ENCODE measurements at regions not wholly inside any gene's neighbourhood (a gene's known extent, or its start where the extent isn't known, plus 50 kb on each side); places are given as distances from the start of the nearest gene placed in this dataset.

GRCh38 chr16:80902306-80903110, 98.1 kb upstream of the CDYL2 start:
- Mint-ChIP-seq H3K9me3 (no peaks in the 10 kb centered on the region), H3K4me1 (no peaks in the 10 kb centered on the region), H3K27me3 (ENCODE audit: low read depth) (no peaks in the 10 kb centered on the region), H3K36me3 (no peaks in the 10 kb centered on the region), H3K27ac (no peak overlapping the region), H3K4me3 (no peak overlapping the region)
- POLR2A ChIA-PET, result no interaction called here
- no peak for ATAC-seq
- no peak for DNase-seq (ENCODE audit: low spot score)
- TF ChIP-seq TP53 (CRISPR knock-in tag; IDR thresholded peaks at IDR 0.05) (no peak), PREB (CRISPR knock-in tag; IDR thresholded peaks at IDR 0.05; ENCODE audit: borderline replicate concordance) (no peak), MXD4 (CRISPR knock-in tag; IDR thresholded peaks at IDR 0.05; ENCODE audit: borderline replicate concordance) (no peak), ERG (CRISPR knock-in tag; IDR thresholded peaks at IDR 0.05) (no peak), FOXJ3 (CRISPR knock-in tag; IDR thresholded peaks at IDR 0.05; ENCODE audit: borderline replicate concordance) (no peak), JUN (CRISPR knock-in tag; IDR thresholded peaks at IDR 0.05) (no peak), CTCF (IDR thresholded peaks at IDR 0.05) (no peak), FOXP4 (CRISPR knock-in tag; IDR thresholded peaks at IDR 0.05) (no peak), NR2C2 (CRISPR knock-in tag; IDR thresholded peaks at IDR 0.05) (no peak), EMX1 (CRISPR knock-in tag; IDR thresholded peaks at IDR 0.05) (no peak)
- CTCF ChIA-PET, result interaction anchor here (1.3 kb wide), 1 partner anchor 22 kb away, joined by 3 read pairs; no protein-coding TSS in a partner anchor

- POLR2A ChIA-PET, result no interaction called here
- no peak for TF ChIP-seq MXD4 (CRISPR knock-in tag; IDR thresholded peaks at IDR 0.05; ENCODE audit: borderline replicate concordance)
- Mint-ChIP-seq H3K9me3 (0 out of 2 replicates have a peak, but pooled peaks cover 3% of the 10 kb centered on the region), H3K27me3 (ENCODE audit: low read depth) (no peaks in the 10 kb centered on the region), H3K4me3 (no peak overlapping the region), H3K4me1 (no peaks in the 10 kb centered on the region), H3K36me3 (no peaks in the 10 kb centered on the region), H3K27ac (no peak overlapping the region)
- ATAC-seq, result no peak
- no peak for DNase-seq (ENCODE audit: low spot score)
- CTCF ChIA-PET, result no interaction called here
Measured at GRCh38 chr16:80900593-80900954, 96.2 kb upstream of the CDYL2 start.

- no peak for ATAC-seq
- no peaks in the 10 kb centered on the region for H3K36me3 Mint-ChIP-seq
- 0 out of 2 replicates have a peak, but pooled peaks cover 3% of the 10 kb centered on the region for H3K9me3 Mint-ChIP-seq
- DNase-seq (ENCODE audit: low spot score), result no peak
- H3K27ac Mint-ChIP-seq, result no peak overlapping the region
- H3K4me3 Mint-ChIP-seq, result no peak overlapping the region
- ChIA-PET CTCF (no interaction called here), POLR2A (no interaction called here)
- H3K4me1 Mint-ChIP-seq, result no peaks in the 10 kb centered on the region
- H3K27me3 Mint-ChIP-seq (ENCODE audit: low read depth), result no peaks in the 10 kb centered on the region
- TF ChIP-seq SP1 (CRISPR knock-in tag; conservative IDR thresholded peaks at IDR 0.05) (no peak), RORB (CRISPR knock-in tag; IDR thresholded peaks at IDR 0.05) (no peak), E2F4 (CRISPR knock-in tag; IDR thresholded peaks at IDR 0.05; ENCODE audit: borderline replicate concordance, low read depth) (no peak), ETV6 (CRISPR knock-in tag; IDR thresholded peaks at IDR 0.05) (no peak), MAX (CRISPR knock-in tag; IDR thresholded peaks at IDR 0.05) (no peak)
Measured at GRCh38 chr16:80899809-80900592, 95.6 kb upstream of the CDYL2 start.

Measured in WTC11 (cell line).